Psoas muscle (tissue), 7 donors: ENCODE measurements at regions not wholly inside any gene's neighbourhood (a gene's known extent, or its start where the extent isn't known, plus 50 kb on each side); places are given as distances from the start of the nearest gene placed in this dataset.

Source experiments
- ATAC-seq, 4 donors: fragments of 200-7000 bp; cut with Tn5 transposase; one replicate each; pipeline ENCODE4 v1.9.1; 2020; ENCODE audit warnings: moderate library complexity in 3 of 4, mild to moderate bottlenecking in 2 of 4
- DNase-seq, 2 donors: peaks; one replicate each; pipeline ENCODE4 v3.0.0-alpha.2; 2020
- H3K27ac ChIP-seq: fragments of 200-600 bp; one replicate; pipeline ENCODE4 v1.8.0; 2022
- H3K27me3 ChIP-seq, 3 donors: fragments of 200-600 bp in 1 of 3; one replicate each; pipeline versions ENCODE4 v1.6.1 to v1.8.0; 2013 to 2022; ENCODE audit warnings: low read length in 2 of 3, mild to moderate bottlenecking in 2 of 3, moderate library complexity in 1 of 3; ENCODE audit not compliant: insufficient read depth in 3 of 3
- H3K36me3 ChIP-seq, 2 donors: fragments of 200-600 bp in 1 of 2; one replicate each; pipeline versions ENCODE4 v1.6.1 to v1.8.0; 2013 to 2022; ENCODE audit warnings: low read depth in 1 of 2, mild to moderate bottlenecking in 1 of 2, moderate library complexity in 1 of 2; ENCODE audit not compliant: insufficient read depth in 1 of 2
- H3K4me1 ChIP-seq: fragments of 200-600 bp; one replicate; pipeline ENCODE4 v1.8.0; 2022
- H3K4me3 ChIP-seq: fragments of 200-600 bp; one replicate; pipeline ENCODE4 v1.8.0; 2022; ENCODE audit warnings: mild to moderate bottlenecking
- H3K9me3 ChIP-seq: fragments of 200-600 bp; one replicate; pipeline ENCODE4 v1.8.0; 2022
- CTCF ChIP-seq: fragments of 200-600 bp; IDR thresholded peaks from one replicate; pipeline ENCODE4 v1.8.0; 2022; ENCODE audit warnings: antibody characterized with exemption
- WGBS, 3 donors: extraction: QIAGEN DNeasy Blood & Tissue Kit; methylation state at CpG; one replicate each; pipeline versions ENCODE4 v1.1.6 to v1.1.7; 2013; 5-methylcytosine and 5-hydroxymethylcytosine counted together
- intact Hi-C, 2 donors: fragments of 100-400 bp; cut with DNase I; formaldehyde crosslinking; loops; one replicate each; pipeline versions ENCODE4 v1.11.0 to v1.14.2; 2022
- donor health status: healthy with polysubstance abuse.
- donor health status: DM: no; HTN: no; CAD: no; lungs with moderate emphysema.
- donor health status: Bipolar disorder and iron deficiency.
- donor health status: healthy.
- donor health status: DM: yes; HTN: yes; CAD: no.
- donor health status: DM: no; HTN: no; CAD: no.
- donor health status: DM: yes; HTN: yes; CAD: no.

- DNase-seq (no peak), ATAC-seq (no peak)
- H3K27me3 ChIP-seq: no peaks in the 10 kb centered on the region
- no peaks in the 10 kb centered on the region for H3K36me3 ChIP-seq
- peaks cover under 1% of the 10 kb centered on the region for H3K9me3 ChIP-seq
- TF ChIP-seq CTCF: no peak
- 78 to 84% (median 81%) methylated on average over 4 of the region's 4 CpGs for WGBS, 3 donors
- intact Hi-C loops: no loop called here
- H3K4me1 ChIP-seq: no peaks in the 10 kb centered on the region
- no peak overlapping the region for H3K27ac ChIP-seq
- no peak overlapping the region for H3K4me3 ChIP-seq
These were observed 1245.6 kb downstream of the OTOL1 start for GRCh38 chr3:162742159-162742717.

GRCh38 chr3:162743091-162743490 lies 1246.5 kb downstream of the OTOL1 start:
- Histone ChIP-seq H3K36me3 (no peaks in the 10 kb centered on the region), H3K27ac (no peak overlapping the region), H3K4me1 (no peaks in the 10 kb centered on the region), H3K9me3 (peaks cover 6% of the 10 kb centered on the region), H3K27me3 (no peaks in the 10 kb centered on the region), H3K4me3 (no peak overlapping the region)
- DNase-seq: no peak
- intact Hi-C loops: no loop called here
- TF ChIP-seq CTCF: no peak
- ATAC-seq: no peak

GRCh38 chr3:162760789-162761188 lies 1264.2 kb downstream of the OTOL1 start:
- no peaks in the 10 kb centered on the region for H3K36me3 ChIP-seq
- no peaks in the 10 kb centered on the region for H3K27me3 ChIP-seq
- intact Hi-C loops: no loop called here
- ATAC-seq (no peak), DNase-seq (no peak)
- no peaks in the 10 kb centered on the region for H3K4me1 ChIP-seq
- WGBS, 3 donors: 73 to 82% (median 81%) methylated on average over 2 of the region's 2 CpGs
- no peak overlapping the region for H3K4me3 ChIP-seq
- no peak overlapping the region for H3K27ac ChIP-seq
- no peaks in the 10 kb centered on the region for H3K9me3 ChIP-seq
- TF ChIP-seq CTCF: no peak

- no peak for ATAC-seq
- 59 to 63% (median 63%) methylated on average over 4 of the region's 4 CpGs for WGBS, 3 donors
- H3K27me3 ChIP-seq: no peaks in the 10 kb centered on the region
These were observed 1267.6 kb downstream of the OTOL1 start for GRCh38 chr3:162764051-162764807.

More at GRCh38 chr3:162764051-162764807, 1267.6 kb downstream of the OTOL1 start:
- TF ChIP-seq CTCF: no peak
- H3K27ac ChIP-seq: no peak overlapping the region
- intact Hi-C loops: no loop called here
- H3K4me1 ChIP-seq: no peaks in the 10 kb centered on the region
- no peak overlapping the region for H3K4me3 ChIP-seq
- H3K9me3 ChIP-seq: no peaks in the 10 kb centered on the region
- DNase-seq: no peak
- H3K36me3 ChIP-seq: no peaks in the 10 kb centered on the region
